IPS-20b (cell line): ENCODE measurements at regions not wholly inside any gene's neighbourhood (a gene's known extent, or its start where the extent isn't known, plus 50 kb on each side); places are given as distances from the start of the nearest gene placed in this dataset.

Source experiments
- H3K27ac ChIP-seq: one replicate; pipeline ENCODE4 v1.5.1; 2013; ENCODE audit warnings: low read length
- H3K27me3 ChIP-seq: 2 replicates; pipeline ENCODE4 v1.6.1; 2013; ENCODE audit warnings: mild to moderate bottlenecking, low read length, inconsistent platforms; ENCODE audit not compliant: insufficient read depth
- H3K36me3 ChIP-seq: 2 replicates; pipeline ENCODE4 v1.6.1; 2013; ENCODE audit warnings: low read depth, mild to moderate bottlenecking, inconsistent platforms, low read length, moderate library complexity; ENCODE audit not compliant: insufficient read depth
- H3K4me1 ChIP-seq: 2 replicates; pipeline ENCODE4 v1.6.1; 2013; ENCODE audit warnings: mild to moderate bottlenecking, control low read depth, inconsistent platforms, low read length, moderate library complexity; ENCODE audit not compliant: insufficient read depth
- H3K4me3 ChIP-seq: 2 replicates; pipeline ENCODE4 v1.5.1; 2013; ENCODE audit warnings: mild to moderate bottlenecking, low read length, inconsistent platforms
- H3K9ac ChIP-seq: 2 replicates; pipeline ENCODE4 v1.6.1; 2013; ENCODE audit warnings: low read depth, mild to moderate bottlenecking, inconsistent platforms, low read length, moderate library complexity
- H3K9me3 ChIP-seq: 2 replicates; pipeline ENCODE4 v1.6.1; 2013; ENCODE audit warnings: mild to moderate bottlenecking, low read depth, low read length, inconsistent platforms; ENCODE audit not compliant: insufficient read depth

GRCh38 chr2:236982693-236983455 is 102.8 kb upstream of the COPS8 start:
- Histone ChIP-seq H3K36me3 (no peaks in the 10 kb centered on the region), H3K27ac (no peak overlapping the region), H3K27me3 (no peaks in the 10 kb centered on the region), H3K4me3 (no peak overlapping the region), H3K9me3 (peaks cover 5% of the 10 kb centered on the region), H3K4me1 (no peaks in the 10 kb centered on the region), H3K9ac (no peak overlapping the region)

GRCh38 chr2:236984046-236984445 is 101.6 kb upstream of the COPS8 start:
- Histone ChIP-seq H3K9me3 (peaks cover 5% of the 10 kb centered on the region), H3K27me3 (no peaks in the 10 kb centered on the region)

GRCh38 chr2:236985761-236986339 is 99.8 kb upstream of the COPS8 start:
- H3K27ac ChIP-seq, result no peak overlapping the region
- H3K4me1 ChIP-seq, result no peaks in the 10 kb centered on the region
- H3K9ac ChIP-seq, result no peak overlapping the region
- no peaks in the 10 kb centered on the region for H3K27me3 ChIP-seq
- H3K9me3 ChIP-seq, result peaks cover 5% of the 10 kb centered on the region
- H3K36me3 ChIP-seq, result no peaks in the 10 kb centered on the region
- no peak overlapping the region for H3K4me3 ChIP-seq

More at GRCh38 chr2:236984046-236984445, 101.6 kb upstream of the COPS8 start:
- Histone ChIP-seq H3K36me3 (no peaks in the 10 kb centered on the region), H3K9ac (no peak overlapping the region), H3K4me1 (no peaks in the 10 kb centered on the region), H3K4me3 (no peak overlapping the region), H3K27ac (no peak overlapping the region)

GRCh38 chr2:236986524-236987330 is 99.0 kb upstream of the COPS8 start:
- Histone ChIP-seq H3K4me3 (no peak overlapping the region), H3K9me3 (peaks cover 5% of the 10 kb centered on the region), H3K27ac (no peak overlapping the region), H3K36me3 (no peaks in the 10 kb centered on the region), H3K27me3 (no peaks in the 10 kb centered on the region), H3K9ac (no peak overlapping the region), H3K4me1 (no peaks in the 10 kb centered on the region)

DNA sequence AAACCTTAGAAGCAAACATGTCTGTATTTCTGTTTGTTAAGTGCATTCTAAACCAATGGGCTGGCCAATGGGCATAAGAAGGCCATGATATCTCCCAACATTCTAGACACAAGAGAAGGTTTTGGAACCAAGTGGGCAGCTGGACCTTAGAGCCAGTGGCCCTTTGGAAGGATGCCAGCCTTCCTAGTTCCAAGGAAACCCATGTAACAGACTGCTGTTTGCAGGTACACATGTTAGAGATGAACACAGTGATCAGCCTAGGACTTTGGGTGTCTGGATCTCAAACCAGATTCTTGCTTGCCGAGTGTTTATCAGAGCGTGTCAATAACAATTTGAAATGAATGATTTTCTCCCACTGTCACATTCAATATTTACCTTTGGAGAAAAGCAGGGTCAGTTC is 97.5 kb upstream of the COPS8 start:
- H3K27ac ChIP-seq, result no peak overlapping the region
- no peak overlapping the region for H3K4me3 ChIP-seq
- H3K36me3 ChIP-seq, result no peaks in the 10 kb centered on the region
- H3K9me3 ChIP-seq, result peaks cover 3% of the 10 kb centered on the region
- no peak overlapping the region for H3K9ac ChIP-seq
- no peaks in the 10 kb centered on the region for H3K27me3 ChIP-seq
- no peaks in the 10 kb centered on the region for H3K4me1 ChIP-seq

DNA sequence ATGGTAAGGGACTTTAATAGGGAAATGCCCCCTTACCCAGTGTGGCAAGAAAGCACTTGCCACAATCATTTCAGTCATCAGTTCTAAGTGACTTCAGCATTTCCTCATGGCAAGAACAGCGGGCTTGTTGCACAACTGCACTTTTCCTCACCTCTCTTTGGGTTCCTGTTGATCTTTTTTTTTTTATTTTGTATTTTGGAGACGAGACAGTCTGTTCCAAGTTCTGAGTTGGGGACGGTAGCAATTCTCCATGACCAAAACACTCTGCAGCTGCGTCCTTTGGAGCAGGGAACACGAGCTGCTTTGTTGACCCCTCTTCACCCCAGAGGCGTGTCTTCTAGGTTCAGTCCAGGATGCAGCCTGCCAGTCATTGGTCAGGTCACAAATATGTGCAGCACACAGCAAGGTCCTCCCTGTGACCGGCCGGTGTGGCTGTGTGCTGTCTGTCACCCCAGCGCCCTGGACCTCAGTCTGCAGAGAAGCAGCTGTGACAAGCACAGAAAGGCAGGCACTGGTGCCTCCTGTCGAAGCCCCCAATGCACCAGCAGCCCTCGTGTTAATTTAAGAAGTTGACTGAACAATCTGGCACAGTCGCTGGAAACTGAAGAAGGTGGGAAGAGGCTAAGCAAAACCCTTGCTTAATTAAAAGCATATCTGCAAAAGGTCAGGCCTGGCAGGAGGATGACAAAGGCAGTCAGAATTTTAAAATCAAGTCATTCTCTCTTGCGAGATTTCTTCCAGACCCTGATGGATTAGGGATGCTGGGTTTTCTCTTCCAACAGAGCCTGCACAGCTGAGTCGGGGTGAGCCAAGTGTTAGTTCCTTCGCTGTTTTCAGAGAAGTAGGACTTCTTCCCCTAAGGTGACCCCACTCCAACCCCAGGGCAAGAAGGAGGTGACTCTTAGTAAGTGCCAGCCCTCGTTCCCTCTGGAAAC is 96.7 kb upstream of the COPS8 start:
- Histone ChIP-seq H3K4me3 (no peak overlapping the region), H3K9ac (no peak overlapping the region), H3K27me3 (no peaks in the 10 kb centered on the region), H3K27ac (no peak overlapping the region), H3K36me3 (no peaks in the 10 kb centered on the region), H3K4me1 (no peaks in the 10 kb centered on the region), H3K9me3 (no peaks in the 10 kb centered on the region)

DNA sequence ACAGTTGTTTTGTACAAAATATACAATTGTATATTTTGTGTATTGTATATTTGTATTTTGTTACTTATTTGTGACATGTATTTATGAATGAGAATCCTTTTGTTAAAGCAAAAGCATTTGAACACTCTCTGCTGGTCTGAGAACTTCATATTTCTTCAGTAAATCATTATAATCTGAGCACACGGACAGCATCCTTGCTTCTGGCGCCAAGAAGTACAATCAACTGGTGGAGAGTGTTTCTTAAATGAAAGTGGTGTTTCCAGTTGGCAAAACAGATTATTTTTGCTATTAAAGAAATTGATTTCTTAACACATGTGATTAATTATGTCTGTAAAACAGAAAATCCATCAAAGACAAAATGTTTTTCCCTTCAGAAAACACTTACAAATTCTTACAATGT is 95.1 kb upstream of the COPS8 start:
- Histone ChIP-seq H3K9ac (no peak overlapping the region), H3K36me3 (no peaks in the 10 kb centered on the region), H3K27me3 (no peaks in the 10 kb centered on the region), H3K4me1 (peaks cover 4% of the 10 kb centered on the region; the same call in 1 of the 2 replicates), H3K27ac (no peak overlapping the region), H3K4me3 (no peak overlapping the region), H3K9me3 (no peaks in the 10 kb centered on the region)

DNA sequence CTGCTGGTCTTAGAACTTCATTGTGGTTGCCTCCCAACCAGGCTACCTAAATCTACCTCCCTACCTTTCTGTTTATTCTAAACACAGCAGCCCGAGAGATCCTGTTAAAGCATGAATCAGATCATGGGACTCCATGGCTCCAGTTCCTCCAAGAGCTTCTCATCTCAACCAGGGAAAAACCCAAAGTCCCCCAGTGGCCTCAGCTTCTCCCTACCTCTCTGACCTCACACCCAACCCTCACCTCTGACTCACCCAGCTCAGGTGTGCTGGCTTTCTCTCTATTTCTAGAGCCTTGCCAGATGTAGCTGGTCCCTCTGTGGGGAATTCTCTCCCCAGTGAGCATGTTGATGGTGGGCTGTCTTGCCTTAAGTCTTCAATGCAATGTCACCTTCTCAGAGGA is 93.8 kb upstream of the COPS8 start:
- Histone ChIP-seq H3K9me3 (no peaks in the 10 kb centered on the region), H3K27me3 (no peaks in the 10 kb centered on the region), H3K4me3 (no peak overlapping the region), H3K9ac (no peak overlapping the region), H3K27ac (no peak overlapping the region), H3K4me1 (peaks cover 11% of the 10 kb centered on the region; the same call in 1 of the 2 replicates), H3K36me3 (no peaks in the 10 kb centered on the region)

DNA sequence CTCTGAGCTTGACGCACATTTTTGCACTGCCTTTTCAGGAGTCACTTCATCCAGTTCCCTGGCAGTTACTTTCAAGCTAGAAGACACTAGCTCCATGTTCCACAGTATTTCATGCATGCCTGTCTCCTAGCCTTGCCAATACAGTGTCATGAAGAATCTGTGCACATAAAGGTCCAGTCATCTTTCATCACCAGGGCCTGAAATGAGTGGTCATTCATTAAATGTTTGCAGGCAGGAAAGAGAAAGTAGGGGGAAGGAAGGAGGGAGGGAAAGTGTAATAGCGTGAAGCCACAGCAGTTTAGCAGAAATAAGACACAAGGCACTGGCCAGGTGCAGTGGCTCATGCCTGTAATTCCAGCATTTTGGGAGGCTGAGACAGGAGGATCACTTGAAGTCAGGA is 92.4 kb upstream of the COPS8 start:
- Histone ChIP-seq H3K27ac (no peak overlapping the region), H3K27me3 (no peaks in the 10 kb centered on the region), H3K9ac (no peak overlapping the region), H3K9me3 (no peaks in the 10 kb centered on the region), H3K4me3 (no peak overlapping the region), H3K4me1 (peaks cover 11% of the 10 kb centered on the region; the same call in 1 of the 2 replicates), H3K36me3 (no peaks in the 10 kb centered on the region)

DNA sequence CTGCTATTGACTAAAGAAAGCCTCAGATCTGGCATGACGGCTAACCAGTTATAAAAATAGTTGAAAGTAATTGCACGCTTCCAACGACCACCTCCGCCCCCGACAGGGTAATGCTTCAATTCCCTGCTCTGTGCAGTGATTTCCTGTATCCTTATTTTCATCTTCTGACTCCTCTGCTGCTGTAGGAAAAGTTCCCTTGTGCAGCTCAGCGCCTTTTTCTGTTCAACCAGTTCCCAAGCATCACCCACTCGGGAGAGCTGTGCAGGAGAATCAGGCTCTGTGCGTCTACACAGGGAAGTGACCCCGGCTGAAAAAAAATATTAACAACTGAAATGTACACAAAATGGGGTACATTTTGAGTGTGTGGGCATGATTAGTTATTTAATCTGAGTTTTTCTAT is 91.3 kb upstream of the COPS8 start:
- peaks cover 11% of the 10 kb centered on the region; the same call in 1 of the 2 replicates for H3K4me1 ChIP-seq
- H3K9me3 ChIP-seq, result no peaks in the 10 kb centered on the region
- H3K9ac ChIP-seq, result no peak overlapping the region
- no peak overlapping the region for H3K4me3 ChIP-seq
- H3K36me3 ChIP-seq, result no peaks in the 10 kb centered on the region
- H3K27ac ChIP-seq, result no peak overlapping the region
- H3K27me3 ChIP-seq, result no peaks in the 10 kb centered on the region

DNA sequence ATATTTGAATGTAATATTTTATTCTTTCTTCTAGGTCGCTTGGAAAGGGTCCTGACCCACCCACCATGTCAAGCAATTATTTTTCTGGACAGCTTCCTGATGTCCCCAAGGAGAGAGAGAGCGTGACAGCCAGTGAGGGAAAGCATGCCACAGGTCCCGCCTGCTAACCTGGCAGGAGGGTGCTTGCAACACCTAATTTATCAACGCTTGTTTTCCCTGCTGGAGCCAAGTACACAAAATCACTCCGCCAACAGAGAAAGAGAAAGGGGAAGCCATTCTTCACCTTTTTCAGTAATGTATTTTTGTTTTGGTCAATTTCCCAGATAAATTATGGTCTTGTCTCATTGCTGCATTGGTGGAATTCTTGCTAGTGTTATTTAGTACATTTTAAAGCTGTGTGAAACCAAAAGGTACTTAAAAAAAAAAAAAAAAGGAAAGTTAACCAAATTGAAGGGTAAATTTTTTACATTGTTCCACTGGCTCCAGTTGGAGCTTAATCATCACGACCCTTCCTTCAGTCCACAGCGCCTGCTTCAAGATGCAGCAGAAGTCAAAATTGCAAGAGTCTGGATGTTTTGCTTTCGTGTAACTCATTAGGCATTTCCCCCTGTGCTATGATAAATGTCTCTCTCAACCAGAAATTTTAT is 88.5 kb upstream of the COPS8 start:
- Histone ChIP-seq H3K4me1 (peaks cover 11% of the 10 kb centered on the region; the same call in 1 of the 2 replicates), H3K36me3 (no peaks in the 10 kb centered on the region), H3K27ac (no peak overlapping the region), H3K4me3 (no peak overlapping the region), H3K9ac (no peak overlapping the region), H3K9me3 (no peaks in the 10 kb centered on the region), H3K27me3 (no peaks in the 10 kb centered on the region)
